ENCODE measurements at regions not wholly inside any gene's neighbourhood (a gene's known extent, or its start where the extent isn't known, plus 50 kb on each side); places are given as distances from the start of the nearest gene placed in this dataset.

DNA sequence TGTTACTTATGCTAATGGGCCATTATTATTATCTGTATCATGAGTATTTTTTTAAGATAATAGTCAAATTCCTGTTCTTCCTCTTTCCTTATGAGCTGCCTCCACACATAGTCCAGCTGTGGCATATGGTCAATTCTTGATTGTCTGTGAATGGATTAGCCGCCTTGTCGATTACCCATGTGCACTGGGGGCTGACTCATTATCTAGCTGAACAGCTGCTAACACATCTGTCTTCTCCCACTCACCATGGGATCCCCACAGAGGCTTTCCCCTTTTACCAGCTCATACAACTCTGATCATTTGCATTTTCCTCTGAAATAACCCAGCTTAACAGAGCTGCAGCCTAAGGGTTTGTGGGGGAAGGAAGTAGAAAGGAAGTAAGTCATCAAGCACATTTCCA, 915.0 kb downstream of the CDH11 start:
- Mint-ChIP-seq H3K36me3 (ENCODE audit: low read depth) (no peaks in the 10 kb centered on the region), H3K4me1 (no peaks in the 10 kb centered on the region), H3K9me3 (peaks cover 7% of the 10 kb centered on the region), H3K4me3 (no peak overlapping the region), H3K27ac (no peak overlapping the region), H3K27me3 (no peaks in the 10 kb centered on the region)
- ChIA-PET CTCF (no interaction called here), POLR2A (no interaction called here)
- TF ChIP-seq CTCF (IDR thresholded peaks at IDR 0.05) = no peak
- ATAC-seq (ENCODE audit: low read depth) (no peak), DNase-seq (no peak)
- intact Hi-C loops (cut with micrococcal nuclease) = no loop called here

GRCh38 chr16:64203126-64203525, 918.7 kb downstream of the CDH11 start:
- Mint-ChIP-seq H3K36me3 (ENCODE audit: low read depth) (no peaks in the 10 kb centered on the region), H3K9me3 (no peaks in the 10 kb centered on the region), H3K4me1 (no peaks in the 10 kb centered on the region), H3K27me3 (no peaks in the 10 kb centered on the region), H3K27ac (no peak overlapping the region), H3K4me3 (no peak overlapping the region)
- intact Hi-C loops (cut with micrococcal nuclease) = no loop called here
- TF ChIP-seq CTCF (IDR thresholded peaks at IDR 0.05) = no peak
- CTCF ChIA-PET = no interaction called here
- POLR2A ChIA-PET = no interaction called here
- ATAC-seq (ENCODE audit: low read depth) = no peak
- DNase-seq = no peak

DNA sequence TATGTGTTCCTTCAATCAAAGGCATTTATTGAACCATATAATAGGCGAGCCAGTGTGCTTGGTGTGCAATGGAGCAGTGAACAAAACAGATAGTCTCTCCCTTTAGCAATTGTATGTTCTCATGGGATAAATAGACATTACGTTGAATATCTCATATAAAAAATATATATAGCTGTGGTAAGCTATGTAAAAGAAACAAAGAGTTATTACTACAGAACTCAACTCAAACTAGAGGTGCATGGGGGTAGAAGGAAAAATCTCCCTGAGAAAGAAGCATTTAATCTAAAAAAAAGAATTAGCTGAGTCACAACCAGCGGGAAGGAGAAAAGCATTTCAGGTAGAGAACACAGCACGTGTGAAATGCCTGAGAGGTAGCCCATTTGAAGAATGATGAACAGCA, 919.3 kb downstream of the CDH11 start:
- ChIA-PET POLR2A (no interaction called here), CTCF (no interaction called here)
- Mint-ChIP-seq H3K36me3 (ENCODE audit: low read depth) (no peaks in the 10 kb centered on the region), H3K4me3 (no peak overlapping the region), H3K9me3 (no peaks in the 10 kb centered on the region), H3K4me1 (no peaks in the 10 kb centered on the region), H3K27me3 (no peaks in the 10 kb centered on the region), H3K27ac (no peak overlapping the region)
- DNase-seq (no peak), ATAC-seq (ENCODE audit: low read depth) (no peak)
- no peak for TF ChIP-seq CTCF (IDR thresholded peaks at IDR 0.05)
- intact Hi-C loops (cut with micrococcal nuclease) = no loop called here

DNA sequence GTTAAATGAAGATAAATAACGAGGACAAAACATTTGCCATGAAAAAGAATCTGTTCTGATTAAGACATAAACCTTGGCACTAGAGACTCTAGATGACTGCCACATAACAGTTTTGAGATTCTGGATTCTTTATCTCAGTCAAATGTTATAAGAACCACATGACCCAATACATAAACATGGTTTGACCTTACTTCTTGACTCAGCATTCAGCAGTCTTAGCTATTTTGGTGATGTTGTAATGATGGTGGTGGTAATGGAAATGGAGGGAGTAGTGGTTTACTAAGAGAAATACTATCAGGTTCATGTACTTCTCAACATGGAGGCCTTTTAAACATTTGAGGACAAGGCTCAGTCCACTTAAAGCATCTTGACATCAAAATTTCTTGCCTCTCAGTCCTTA, 925.4 kb downstream of the CDH11 start:
- no peak for TF ChIP-seq CTCF (IDR thresholded peaks at IDR 0.05)
- Mint-ChIP-seq H3K9me3 (no peaks in the 10 kb centered on the region), H3K36me3 (ENCODE audit: low read depth) (no peaks in the 10 kb centered on the region), H3K4me1 (no peaks in the 10 kb centered on the region), H3K27ac (no peak overlapping the region), H3K27me3 (no peaks in the 10 kb centered on the region), H3K4me3 (no peak overlapping the region)
- ATAC-seq (ENCODE audit: low read depth) (no peak), DNase-seq (no peak)
- CTCF ChIA-PET = no interaction called here
- intact Hi-C loops (cut with micrococcal nuclease) = no loop called here
- POLR2A ChIA-PET = no interaction called here

DNA sequence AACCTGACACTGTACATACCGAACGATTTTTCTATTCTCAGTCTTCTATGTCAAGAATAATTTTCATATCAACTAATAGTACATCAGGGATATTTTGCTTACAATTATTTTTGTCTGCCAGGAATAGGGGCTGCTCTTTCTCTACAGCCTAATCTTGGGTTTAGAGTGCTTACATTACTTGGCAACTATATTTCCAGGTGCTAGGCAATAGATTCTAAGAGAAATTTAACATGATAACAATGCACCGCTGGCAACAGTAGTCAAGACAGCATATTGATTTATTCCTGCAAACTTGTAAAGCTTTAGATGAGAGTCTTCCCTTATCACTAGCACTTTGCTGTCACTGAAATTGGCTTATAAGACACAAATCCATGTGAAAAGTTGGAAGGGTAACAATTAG, 935.9 kb downstream of the CDH11 start:
- DNase-seq (no peak), ATAC-seq (ENCODE audit: low read depth) (no peak)
- H3K9me3 Mint-ChIP-seq = peaks cover 12% of the 10 kb centered on the region
- H3K36me3 Mint-ChIP-seq (ENCODE audit: low read depth) = no peaks in the 10 kb centered on the region
- POLR2A ChIA-PET = no interaction called here
- TF ChIP-seq CTCF (IDR thresholded peaks at IDR 0.05) = no peak
- intact Hi-C loops (cut with micrococcal nuclease) = no loop called here
- H3K27me3 Mint-ChIP-seq = no peaks in the 10 kb centered on the region
- H3K4me1 Mint-ChIP-seq = no peaks in the 10 kb centered on the region
- CTCF ChIA-PET = no interaction called here
- H3K4me3 Mint-ChIP-seq = no peak overlapping the region
- H3K27ac Mint-ChIP-seq = no peak overlapping the region

Data from activated B cell treated with CpG ODN at 0.5 μM for 24 hours (primary cell).